GM21390 (cell line): ENCODE measurements at regions not wholly inside any gene's neighbourhood (a gene's known extent, or its start where the extent isn't known, plus 50 kb on each side); places are given as distances from the start of the nearest gene placed in this dataset.

Experiments
- ATAC-seq: cut with Tn5 transposase; IDR thresholded peaks from one replicate; pipeline ENCODE4 v1.9.1; 2021; ENCODE audit not compliant: unreplicated experiment

DNA sequence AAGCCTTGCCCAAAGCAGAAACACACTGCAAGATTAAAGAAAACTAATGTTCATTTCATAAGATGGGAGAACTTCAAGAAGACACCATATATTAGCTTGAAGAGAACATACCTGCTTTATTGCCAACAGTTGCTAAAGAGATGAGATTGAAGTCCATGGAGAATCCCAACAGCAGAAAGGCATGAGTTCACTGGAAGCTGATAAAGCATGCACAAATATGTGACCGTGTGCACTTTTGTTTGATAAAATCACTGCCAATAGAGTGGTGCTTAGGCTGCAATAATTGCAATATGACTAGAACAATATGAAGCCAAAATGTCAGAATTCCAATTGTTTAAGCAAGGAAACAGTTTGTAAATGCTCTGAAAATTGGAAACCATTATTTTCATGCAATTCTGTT, 125.9 kb upstream of the PPARGC1A start:
- no peak for ATAC-seq

DNA sequence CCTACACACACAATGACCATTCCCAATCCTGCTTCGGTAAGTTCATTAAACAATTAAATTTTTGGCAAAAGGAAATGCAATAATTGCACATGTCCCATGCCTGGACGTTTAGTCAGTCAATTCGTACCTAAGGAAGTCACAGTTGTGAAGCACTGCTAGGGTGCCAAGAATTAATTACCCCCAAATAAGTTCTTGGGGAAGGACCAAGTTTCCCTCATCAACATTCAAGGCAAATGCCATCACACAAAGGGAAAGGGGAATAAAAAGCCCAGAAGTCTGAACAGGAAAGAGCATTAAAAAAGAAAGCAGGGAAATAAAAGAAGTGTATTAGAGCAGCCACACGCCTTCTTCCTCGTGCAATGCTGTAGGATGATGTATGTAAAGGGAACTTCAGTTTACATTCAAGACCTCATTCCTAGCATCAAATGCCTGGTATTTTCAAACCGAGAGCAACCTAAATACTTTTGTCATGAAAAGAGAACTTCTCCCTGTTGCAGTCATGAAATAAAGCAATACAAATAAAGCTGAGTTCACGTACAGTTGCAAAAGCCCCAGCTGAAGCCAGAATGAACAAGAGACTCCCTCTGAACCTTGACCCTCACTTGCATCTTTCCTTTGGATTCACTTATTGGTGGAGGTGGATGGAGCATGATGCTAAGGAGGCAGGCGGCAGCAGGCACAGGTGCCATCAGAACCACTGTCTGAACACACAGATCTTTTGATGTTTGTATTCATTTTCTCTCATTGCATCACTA, 124.0 kb upstream of the PPARGC1A start:
- no peak for ATAC-seq

DNA sequence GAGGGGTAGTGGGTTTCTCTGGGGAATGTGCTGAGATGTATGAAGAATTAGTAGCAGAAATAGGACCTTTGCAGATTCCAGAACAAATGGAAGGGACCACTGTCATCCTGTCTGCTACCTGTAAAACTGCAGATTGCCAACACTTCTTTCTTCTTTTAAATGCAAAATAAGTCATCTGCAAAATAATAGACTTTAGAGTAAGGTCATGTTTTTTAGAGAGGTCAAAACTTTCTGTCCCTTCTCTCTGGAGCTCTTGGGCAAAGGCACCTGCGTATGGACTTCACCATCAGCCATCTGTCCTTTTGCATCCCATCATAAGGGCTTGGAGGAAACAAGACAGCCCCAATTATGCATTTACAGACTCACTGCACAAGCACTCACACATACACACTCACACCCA, 121.1 kb upstream of the PPARGC1A start:
- no peak for ATAC-seq

DNA sequence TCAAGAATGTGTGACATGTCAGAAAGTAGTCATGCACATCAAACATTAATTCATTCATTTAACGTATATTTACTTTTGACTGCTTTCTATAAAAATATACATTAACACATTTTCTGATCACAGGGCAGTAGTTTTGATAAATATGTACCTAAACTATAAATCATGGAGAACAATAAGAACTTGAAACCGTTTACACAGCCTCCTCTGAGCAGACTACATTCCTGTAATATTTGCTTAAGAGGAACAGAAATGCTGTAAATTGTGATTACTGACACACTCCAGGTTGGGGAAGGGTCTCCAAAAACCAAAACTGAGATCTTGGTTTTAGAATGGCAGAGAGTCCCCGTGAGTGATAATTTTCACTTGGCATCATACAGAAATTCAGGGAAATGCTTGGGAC, 120.7 kb upstream of the PPARGC1A start:
- ATAC-seq: no peak

DNA sequence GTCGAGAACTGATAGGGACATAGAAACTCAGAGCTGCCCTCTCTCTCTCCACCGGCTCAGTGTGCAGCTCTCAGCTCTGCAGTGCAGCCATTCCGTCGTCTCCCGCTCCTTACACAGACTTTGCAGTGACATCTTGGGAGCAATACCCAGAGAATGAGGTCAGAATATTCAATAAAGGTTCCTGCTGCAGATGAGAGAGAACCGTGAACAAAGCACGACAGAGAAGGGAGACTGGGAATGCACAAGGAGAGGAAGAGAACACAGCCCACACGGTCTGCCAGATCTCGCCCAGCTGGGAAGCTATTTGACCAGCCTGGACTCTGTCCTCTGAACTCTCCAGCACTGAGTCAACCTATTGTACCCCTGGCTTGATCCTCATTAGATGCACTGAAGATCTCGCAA, 118.0 kb upstream of the PPARGC1A start:
- no peak for ATAC-seq

DNA sequence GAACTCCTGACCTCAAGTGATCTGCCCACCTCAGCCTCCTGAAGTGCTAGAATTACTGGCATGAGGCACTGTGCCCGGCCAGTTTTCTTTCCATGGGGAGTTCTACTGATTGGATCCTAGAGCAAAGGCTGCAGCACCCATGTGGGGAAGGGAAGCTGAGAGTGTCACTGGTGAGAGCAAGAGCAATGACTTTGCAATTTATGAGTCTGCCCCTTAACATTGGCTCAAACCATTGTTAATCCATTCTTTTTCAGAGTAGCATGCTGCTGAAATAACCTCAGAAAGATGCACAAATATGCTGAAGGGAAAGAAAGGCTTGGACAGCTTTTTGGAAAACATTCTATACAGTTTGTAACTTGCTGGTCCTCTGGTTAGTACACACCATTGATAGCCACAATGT, 116.4 kb upstream of the PPARGC1A start:
- no peak for ATAC-seq

DNA sequence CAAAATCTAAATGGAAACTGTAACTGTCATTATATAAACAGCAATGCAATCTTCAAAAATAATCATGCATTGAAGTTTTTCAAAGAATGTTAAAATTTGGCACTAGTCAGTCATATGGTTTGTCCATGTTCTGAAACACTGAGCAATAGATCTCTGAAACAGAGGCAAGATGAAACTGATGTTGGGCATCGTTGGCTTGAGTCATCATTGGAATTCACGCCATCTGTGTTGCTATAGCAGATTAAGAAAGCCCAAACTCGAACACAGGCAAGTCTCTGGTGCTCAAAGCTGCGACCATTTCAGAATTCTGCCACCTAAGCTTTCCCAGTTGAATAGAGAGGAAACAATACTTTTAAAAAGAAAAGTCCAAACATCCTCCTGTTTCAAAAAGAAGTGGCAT, 114.1 kb upstream of the PPARGC1A start:
- no peak for ATAC-seq

DNA sequence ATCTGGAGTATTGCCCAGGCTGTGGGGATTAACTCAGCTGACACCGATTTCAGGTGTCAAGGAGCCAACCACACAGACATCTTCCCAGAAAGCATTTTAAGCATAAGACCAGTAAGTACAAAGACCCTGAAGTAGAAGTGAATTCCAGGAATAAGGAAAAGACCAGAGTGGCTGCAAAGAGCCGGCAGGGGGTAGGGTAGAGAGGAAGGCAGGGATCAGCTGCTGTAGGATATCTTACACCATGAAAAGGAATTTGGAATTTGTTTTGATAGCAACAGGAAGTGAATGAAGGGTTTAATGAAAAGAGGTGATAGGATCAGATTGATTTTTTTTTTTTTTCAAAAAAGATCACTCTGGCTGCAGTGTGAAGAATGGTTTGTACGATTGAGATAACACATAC, 113.6 kb upstream of the PPARGC1A start:
- no peak for ATAC-seq

DNA sequence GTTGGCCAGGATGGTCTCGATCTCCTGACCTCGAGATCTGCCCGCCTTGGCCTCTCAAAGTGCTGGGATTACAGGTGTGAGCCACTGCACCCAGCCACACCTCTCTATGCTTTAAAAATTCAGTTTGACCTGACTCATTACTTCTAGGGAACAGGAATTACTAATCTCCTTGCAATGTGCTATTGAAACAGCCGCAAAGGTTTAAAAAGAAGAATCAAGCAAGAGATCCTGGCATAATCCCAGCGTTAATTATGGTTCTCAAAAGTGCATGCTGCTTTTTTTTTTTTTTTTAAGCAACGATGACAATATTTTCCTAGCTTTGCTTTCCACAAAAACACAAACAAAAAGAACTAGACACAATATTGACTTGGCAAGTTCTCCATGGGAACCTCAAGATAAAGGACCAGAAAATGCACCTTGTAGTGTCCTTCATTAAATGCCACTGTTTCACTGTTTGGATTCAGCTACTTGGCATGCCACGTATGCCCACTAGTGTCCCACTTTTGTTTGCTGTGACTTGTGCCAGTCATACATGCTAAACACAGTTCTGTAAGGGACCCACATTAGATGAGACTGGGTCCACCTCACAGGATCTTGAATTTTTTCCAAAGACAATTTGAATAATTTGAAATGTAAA, 112.6 kb upstream of the PPARGC1A start:
- ATAC-seq: no peak

DNA sequence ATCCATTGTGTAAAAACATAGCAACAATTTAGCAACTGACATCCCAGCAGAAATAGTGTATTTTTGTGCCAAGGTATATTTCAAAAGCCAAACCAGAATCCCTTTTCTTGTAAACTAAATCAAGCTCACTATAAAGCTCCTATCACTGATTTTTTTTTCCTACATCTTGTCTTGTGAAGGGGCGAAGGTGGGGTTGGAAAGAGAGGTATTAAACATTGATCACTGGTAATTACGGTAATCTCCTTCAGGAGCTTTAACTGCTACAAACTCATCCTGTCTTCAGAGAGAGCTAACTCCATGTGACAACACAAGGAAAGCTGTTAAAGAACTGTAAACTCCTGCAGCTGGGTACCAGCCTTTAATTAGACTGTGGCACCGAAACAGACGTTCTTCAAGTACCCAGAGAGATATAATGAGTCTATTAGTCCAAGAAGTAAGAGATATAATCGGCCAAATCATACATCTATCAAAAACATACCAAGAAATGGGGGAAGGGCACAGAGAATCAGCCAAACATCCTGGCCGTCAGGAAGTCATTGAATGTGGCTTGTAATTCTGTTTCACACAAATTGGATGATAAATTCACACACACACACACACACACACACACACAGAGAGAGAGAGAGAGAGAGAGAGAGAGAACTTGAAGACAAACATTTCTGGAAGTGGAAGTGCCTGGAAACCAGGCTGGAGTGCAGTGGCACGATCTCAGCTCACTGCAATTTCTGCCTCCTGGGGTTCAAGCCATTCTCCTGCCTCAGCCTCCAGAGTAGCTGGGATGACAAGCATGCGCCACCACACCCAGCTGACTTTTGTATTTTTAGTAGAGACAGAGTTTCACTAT, 111.9 kb upstream of the PPARGC1A start:
- no peak for ATAC-seq

DNA sequence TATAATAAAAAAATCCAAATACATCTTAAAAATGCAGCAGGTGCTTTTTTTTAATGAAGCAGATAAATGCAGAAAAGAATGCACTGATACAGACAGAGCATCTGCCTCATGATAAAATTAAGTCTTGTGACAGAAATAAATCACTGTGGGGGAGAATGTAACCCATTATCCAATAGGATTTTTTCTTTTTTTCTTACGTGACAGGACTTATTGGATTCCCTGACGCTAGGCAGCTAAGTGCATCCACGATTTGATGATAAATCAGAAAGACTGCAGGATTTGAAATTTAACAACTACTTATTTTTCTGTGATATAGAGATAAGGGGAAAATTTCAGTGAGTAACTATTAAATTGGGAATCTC, 110.6 kb upstream of the PPARGC1A start:
- no peak for ATAC-seq

DNA sequence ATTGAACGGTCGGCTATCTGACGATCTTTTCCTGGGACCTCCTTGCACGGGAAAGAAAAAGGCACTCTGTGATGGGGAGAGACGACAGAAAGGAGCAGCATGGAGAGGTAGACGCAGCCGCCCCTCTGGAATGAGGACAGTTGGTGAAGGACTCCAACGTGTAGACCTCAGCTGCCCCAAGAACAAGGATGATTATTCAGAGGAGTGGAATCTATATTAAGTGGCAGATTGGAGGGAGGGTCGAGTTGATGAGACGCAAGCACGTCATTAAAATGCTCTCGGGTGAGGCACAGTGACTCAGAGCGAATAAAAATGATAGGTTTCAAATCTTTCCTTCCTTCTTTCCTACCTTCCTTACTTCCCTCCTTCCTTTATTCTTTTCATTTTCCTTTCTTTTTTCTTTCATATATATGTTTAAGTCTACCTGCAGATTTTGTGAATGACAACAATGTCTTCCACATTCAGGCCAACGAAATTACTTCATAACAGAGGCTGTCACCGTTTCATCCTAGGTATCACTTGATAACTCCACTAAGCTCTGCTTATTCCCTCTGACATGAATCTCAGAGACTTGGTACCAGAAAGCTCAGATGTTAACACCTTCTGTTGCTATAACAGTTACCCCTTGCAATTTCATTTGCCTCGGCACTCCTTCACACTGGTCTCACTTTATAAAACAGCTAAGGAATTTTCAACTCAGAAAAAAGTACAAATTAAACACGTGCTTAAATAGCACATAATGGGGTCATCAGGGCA, 110.0 kb upstream of the PPARGC1A start:
- ATAC-seq: no peak

DNA sequence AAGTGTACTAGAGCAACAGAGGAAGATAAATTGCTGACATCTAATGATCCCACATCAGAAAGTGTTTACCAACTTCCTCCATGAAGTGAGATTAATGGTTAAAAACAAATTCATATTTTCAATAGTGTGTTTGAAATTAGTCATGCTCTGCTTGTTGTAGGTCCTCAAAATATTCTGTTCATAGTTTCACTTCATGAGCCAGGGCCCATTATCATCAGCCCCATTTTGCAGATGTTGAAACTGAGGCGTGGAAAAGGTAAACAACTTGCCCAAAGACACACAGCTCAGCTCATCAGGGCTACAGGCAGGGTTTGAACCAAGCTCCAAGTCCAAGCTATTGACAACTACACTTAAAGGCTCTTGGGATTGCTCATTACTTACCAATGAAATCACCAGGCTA, 103.5 kb upstream of the PPARGC1A start:
- ATAC-seq: peak; percentile 72

DNA sequence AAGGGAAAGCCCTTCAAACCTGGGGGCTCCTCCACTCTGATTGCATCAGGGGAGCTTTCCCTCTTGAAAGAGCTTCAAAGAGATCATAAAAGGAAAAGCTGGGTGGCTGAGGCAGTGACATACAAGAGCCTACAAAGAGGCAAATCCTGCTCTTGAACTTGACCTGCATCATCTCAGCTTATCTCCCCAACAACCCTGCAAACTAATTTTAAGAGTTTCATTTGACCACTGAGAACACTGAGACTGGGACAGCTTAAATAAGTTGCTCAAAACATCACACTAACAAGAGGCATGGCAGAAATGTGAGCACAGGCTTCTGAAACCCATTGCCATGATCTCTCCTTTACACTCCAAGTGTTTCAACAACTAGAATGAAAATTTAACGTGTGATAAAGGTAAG, 101.6 kb upstream of the PPARGC1A start:
- peak; percentile 46 for ATAC-seq

DNA sequence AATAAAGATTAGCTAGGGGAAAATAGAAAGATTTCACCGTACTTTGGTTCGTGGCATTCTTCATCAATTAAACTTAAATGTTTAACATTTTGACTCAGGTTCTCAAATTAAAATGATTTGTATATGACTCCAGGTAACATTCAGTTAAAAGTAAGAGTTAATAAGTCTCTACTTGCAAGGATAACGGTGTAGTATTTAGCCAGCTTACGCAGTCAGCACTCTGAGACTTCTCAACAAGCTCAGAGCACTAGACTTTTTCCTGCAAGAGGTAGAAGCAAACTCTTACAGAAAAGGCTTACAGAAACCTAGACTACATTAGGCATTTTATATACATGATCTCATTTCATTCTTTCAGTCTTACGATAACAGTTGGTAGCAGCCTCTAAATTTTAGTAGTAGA, 96.4 kb upstream of the PPARGC1A start:
- ATAC-seq: no peak

DNA sequence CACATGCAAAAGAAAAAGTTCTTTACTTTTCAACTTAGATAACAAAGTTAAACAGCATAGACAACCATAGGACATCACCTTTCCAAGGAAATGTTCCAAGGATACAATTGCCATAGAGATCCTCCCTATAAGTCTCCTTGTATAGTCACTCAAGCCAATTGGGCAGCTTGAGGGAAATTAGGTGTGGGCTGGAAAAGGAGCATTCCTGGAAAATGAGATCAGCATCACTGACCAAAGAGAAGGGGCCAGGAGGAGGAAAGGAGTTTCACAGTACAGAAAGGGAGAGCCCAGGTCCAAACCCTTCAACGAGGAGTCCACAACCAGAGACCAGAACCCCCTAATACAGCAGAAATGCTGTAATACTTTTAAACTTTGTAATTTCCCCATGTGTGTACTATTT, 91.5 kb upstream of the PPARGC1A start:
- ATAC-seq: no peak

DNA sequence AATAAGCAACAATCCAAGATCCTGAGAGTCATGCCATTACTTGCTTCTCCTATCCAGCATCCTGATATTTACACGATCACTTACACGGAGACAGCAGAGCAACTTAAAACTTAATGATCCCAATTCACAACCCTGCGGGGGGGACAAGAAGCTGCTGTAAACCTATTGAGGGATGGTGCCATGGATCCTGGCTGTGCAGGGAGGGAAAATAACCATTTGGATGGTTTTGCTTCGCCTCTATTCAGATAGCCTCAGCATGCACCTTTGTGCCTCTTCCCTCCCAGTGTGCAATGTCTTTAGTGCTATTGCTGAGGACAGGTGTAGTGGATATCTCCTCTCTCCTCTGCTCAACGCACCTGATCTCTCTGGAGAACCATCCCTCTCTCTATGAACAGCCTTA, 89.7 kb upstream of the PPARGC1A start:
- ATAC-seq: no peak

DNA sequence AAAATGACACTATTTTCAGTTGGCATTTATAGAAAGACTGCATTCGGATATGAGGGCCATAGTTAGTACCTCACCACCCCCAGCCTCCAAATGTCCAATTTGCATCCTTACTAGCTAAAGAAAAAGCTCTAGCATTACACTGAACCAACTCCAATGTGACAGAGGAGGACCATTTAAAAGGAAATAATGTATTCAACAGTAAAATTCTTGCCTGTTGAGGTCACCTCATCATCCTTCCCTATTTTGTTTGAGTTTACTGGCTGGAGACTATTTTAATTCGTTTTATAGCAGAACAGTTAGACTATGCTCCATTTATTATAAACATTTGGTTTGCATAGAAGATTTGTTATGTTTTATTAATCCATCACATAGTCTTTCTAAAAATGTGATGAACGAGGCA, 88.2 kb upstream of the PPARGC1A start:
- no peak for ATAC-seq

DNA sequence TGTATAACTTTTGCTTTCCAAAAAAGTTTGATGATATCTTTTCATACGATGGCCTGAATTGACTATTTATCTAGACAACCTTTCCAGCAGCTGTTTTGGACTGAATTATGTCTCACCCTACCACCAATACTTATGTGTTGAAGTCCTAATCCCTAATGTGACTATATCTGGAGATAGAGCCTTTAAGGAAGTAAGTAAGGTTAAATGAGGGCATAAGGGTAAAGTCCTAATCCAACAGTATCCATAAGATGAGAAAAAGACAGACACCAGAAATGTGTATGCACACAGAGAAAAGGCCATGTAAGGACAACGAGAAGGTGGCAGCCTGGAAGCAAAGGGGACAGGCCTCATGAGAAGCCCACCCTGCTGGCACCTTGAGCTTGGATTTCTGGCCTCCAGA, 86.6 kb upstream of the PPARGC1A start:
- no peak for ATAC-seq

DNA sequence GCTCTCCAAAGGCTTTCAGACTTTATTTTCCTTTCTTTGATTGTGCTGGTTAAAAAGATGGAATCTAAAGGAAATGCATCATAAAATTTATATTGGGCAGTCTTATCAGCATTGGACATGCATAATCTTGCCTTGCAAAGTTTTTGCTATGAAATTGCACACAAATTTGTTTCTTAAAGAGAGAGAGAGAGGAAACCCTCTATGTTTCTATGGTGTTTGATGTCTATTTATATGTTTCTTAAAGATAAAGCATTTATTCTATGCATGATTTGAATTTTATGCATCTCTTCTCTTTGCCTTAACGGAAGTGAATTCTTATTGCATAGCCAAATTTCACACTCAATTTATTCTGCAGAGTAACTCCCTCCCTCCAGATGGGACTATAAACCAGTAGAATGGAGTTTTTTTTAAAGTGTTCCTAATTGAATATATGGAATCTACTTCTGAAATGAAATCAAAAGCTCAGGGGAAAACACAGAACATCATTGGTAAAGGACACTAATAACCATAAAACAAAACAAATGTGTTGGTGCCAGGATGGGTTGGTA, 83.5 kb upstream of the PPARGC1A start:
- ATAC-seq: no peak

DNA sequence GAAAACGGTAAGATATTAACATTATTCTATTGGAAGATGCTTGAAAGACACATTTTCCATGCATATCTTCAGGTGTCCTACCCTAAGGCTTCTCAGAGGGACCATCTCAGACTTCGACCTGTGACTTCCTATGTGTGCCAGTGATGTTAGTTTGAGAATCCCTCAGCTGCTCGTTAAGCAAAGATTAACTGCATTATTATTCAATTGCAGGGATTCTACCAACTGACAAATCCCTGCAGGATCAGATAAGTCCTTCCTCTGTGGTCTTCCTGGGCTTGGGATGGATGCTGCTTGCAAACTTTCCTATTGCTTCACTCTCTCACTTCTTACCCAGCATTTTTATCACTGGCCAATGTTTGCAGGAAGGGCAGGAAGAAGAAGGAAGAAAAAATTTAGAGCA, 83.0 kb upstream of the PPARGC1A start:
- ATAC-seq: no peak
